ENCODE measurements at regions not wholly inside any gene's neighbourhood (a gene's known extent, or its start where the extent isn't known, plus 50 kb on each side); places are given as distances from the start of the nearest gene placed in this dataset.

- in situ Hi-C loops (cut with MboI; ENCODE audit: low sequenced_read_pairs, unreplicated experiment): no loop called here
- DNase-seq (ENCODE audit: low spot score): no peak
- no peak for TF ChIP-seq CTCF (IDR thresholded peaks at IDR 0.05; ENCODE audit: borderline replicate concordance, control extremely low read depth, extremely low read depth, insufficient read depth, missing control alignments)
Observed at GRCh38 chr1:192100686-192101468, 57.4 kb upstream of the RGS18 start.

- in situ Hi-C loops (cut with MboI; ENCODE audit: low sequenced_read_pairs, unreplicated experiment): no loop called here
- no peak for TF ChIP-seq CTCF (IDR thresholded peaks at IDR 0.05; ENCODE audit: borderline replicate concordance, control extremely low read depth, extremely low read depth, insufficient read depth, missing control alignments)
- no peak for DNase-seq (ENCODE audit: low spot score)
Observed at GRCh38 chr1:192104128-192104527, 54.1 kb upstream of the RGS18 start.

GRCh38 chr1:192104852-192105251, 53.4 kb upstream of the RGS18 start:
- no peak for DNase-seq (ENCODE audit: low spot score)
- in situ Hi-C loops (cut with MboI; ENCODE audit: low sequenced_read_pairs, unreplicated experiment): no loop called here
- TF ChIP-seq CTCF (IDR thresholded peaks at IDR 0.05; ENCODE audit: borderline replicate concordance, control extremely low read depth, extremely low read depth, insufficient read depth, missing control alignments): no peak

GRCh38 chr1:192108161-192108560, 50.1 kb upstream of the RGS18 start:
- no peak for DNase-seq (ENCODE audit: low spot score)
- in situ Hi-C loops (cut with MboI; ENCODE audit: low sequenced_read_pairs, unreplicated experiment): no loop called here
- no peak for TF ChIP-seq CTCF (IDR thresholded peaks at IDR 0.05; ENCODE audit: borderline replicate concordance, control extremely low read depth, extremely low read depth, insufficient read depth, missing control alignments)

Measured in GM13976 (cell line).